HG02938 (cell line): ENCODE measurements at regions not wholly inside any gene's neighbourhood (a gene's known extent, or its start where the extent isn't known, plus 50 kb on each side); places are given as distances from the start of the nearest gene placed in this dataset.
"Not testable (repeated sequence)": the region's sequence is repeated elsewhere in the genome, so short reads cannot be mapped to it uniquely, and the experiment has no call there.

Experiments used
- ATAC-seq: cut with Tn5 transposase; IDR thresholded peaks from one replicate; pipeline ENCODE4 v1.9.1; 2021; ENCODE audit warnings: mild to moderate bottlenecking, moderate library complexity; ENCODE audit not compliant: unreplicated experiment

- no peak for ATAC-seq
These were observed 84.3 kb upstream of the HAND1 start for GRCh38 chr5:154562244-154562880.

GRCh38 chr5:154559398-154560276 is 81.6 kb upstream of the HAND1 start:
- no peak for ATAC-seq

- no peak for ATAC-seq
These were observed 79.5 kb upstream of the HAND1 start for GRCh38 chr5:154557548-154557947.

GRCh38 chr5:154547551-154547950 is 69.5 kb upstream of the HAND1 start:
- ATAC-seq, result no peak

- no peak for ATAC-seq
These were observed 68.7 kb upstream of the HAND1 start for GRCh38 chr5:154546719-154547118.

- ATAC-seq, result no peak
These were observed 66.6 kb upstream of the HAND1 start for GRCh38 chr5:154544646-154545045.

- no peak for ATAC-seq
These were observed 65.4 kb upstream of the HAND1 start for GRCh38 chr5:154543380-154543779.

GRCh38 chr5:154542581-154542980 is 64.6 kb upstream of the HAND1 start:
- ATAC-seq, result no peak

- ATAC-seq, result no peak
These were observed 64.0 kb upstream of the HAND1 start for GRCh38 chr5:154542000-154542399.

GRCh38 chr5:154541553-154541952 is 63.5 kb upstream of the HAND1 start:
- no peak for ATAC-seq

- no peak for ATAC-seq
These were observed 62.6 kb upstream of the HAND1 start for GRCh38 chr5:154540600-154540999.

- ATAC-seq, result no peak
These were observed 60.5 kb upstream of the HAND1 start for GRCh38 chr5:154538492-154538891.

GRCh38 chr5:154536439-154536838 is 58.4 kb upstream of the HAND1 start:
- ATAC-seq, result not testable (repeated sequence)

GRCh38 chr5:154535535-154535934 is 57.5 kb upstream of the HAND1 start:
- no peak for ATAC-seq

GRCh38 chr5:154534457-154535050 is 56.5 kb upstream of the HAND1 start:
- ATAC-seq, result no peak

GRCh38 chr5:154529282-154529681 is 51.3 kb upstream of the HAND1 start:
- ATAC-seq, result no peak

- no peak for ATAC-seq
These were observed 50.1 kb upstream of the HAND1 start for GRCh38 chr5:154528005-154528594.
